ENCODE measurements at regions not wholly inside any gene's neighbourhood (a gene's known extent, or its start where the extent isn't known, plus 50 kb on each side); places are given as distances from the start of the nearest gene placed in this dataset.

DNA sequence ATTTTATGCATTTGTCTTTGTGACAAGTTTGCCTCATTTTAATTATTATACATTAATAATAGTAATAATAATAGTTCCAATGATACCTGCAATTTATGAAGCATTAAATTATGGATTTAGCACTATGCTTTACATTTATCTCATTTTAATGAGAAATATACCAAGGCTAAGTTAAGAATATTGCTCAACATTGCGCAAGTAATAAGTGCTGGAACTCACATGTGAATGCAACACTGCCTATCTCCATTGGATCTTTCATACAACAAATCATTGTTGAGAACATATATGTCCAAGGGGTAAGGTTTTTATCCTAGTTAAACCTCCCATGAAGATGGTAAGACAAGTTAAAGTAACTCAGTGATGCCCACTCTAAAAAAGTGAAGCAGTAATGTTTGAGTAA lies 703.7 kb upstream of the SOX9 start:
- no peak for DNase-seq
- H3K4me3 ChIP-seq (ENCODE audit: insufficient read depth, low read depth, low read length, poor library complexity, severe bottlenecking) = no peak overlapping the region
- no peaks in the 10 kb centered on the region for H3K27me3 ChIP-seq (replicated peaks; ENCODE audit: control insufficient read depth, insufficient read depth, low read length, poor library complexity, severe bottlenecking)
- no peaks in the 10 kb centered on the region for H3K4me1 ChIP-seq (ENCODE audit: control insufficient read depth, insufficient read depth, low read length, poor library complexity, severe bottlenecking)
- H3K36me3 ChIP-seq (ENCODE audit: control insufficient read depth, insufficient read depth, low read length) = no peaks in the 10 kb centered on the region
- H3K9me3 ChIP-seq (ENCODE audit: control insufficient read depth, low read length) = no peaks in the 10 kb centered on the region
- H3K27ac ChIP-seq (ENCODE audit: insufficient read depth, low read length, poor library complexity, severe bottlenecking) = no peak overlapping the region

DNA sequence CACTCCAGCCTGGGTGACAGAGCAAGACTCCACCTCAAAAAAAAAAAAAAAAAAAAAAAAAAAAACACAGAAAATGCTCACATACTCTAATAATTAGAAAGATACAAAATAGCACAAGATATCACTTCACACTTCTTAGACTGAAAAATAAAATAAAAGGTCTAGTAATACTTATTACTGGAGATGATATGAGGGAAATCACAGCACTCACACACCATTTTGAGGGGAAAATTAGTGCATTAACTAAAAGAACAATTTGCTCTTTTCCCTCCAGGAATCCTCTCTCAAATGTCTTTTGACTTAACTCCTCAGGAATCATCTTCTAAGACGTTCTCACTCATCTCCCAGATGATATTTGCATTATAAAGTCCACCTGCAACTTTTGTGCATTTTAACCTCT lies 697.9 kb upstream of the SOX9 start:
- H3K4me1 ChIP-seq (ENCODE audit: control insufficient read depth, insufficient read depth, low read length, poor library complexity, severe bottlenecking) = no peaks in the 10 kb centered on the region
- no peak overlapping the region for H3K4me3 ChIP-seq (ENCODE audit: insufficient read depth, low read depth, low read length, poor library complexity, severe bottlenecking)
- H3K27me3 ChIP-seq (replicated peaks; ENCODE audit: control insufficient read depth, insufficient read depth, low read length, poor library complexity, severe bottlenecking) = no peaks in the 10 kb centered on the region
- H3K36me3 ChIP-seq (ENCODE audit: control insufficient read depth, insufficient read depth, low read length) = no peaks in the 10 kb centered on the region
- no peaks in the 10 kb centered on the region for H3K9me3 ChIP-seq (ENCODE audit: control insufficient read depth, low read length)
- H3K27ac ChIP-seq (ENCODE audit: insufficient read depth, low read length, poor library complexity, severe bottlenecking) = no peak overlapping the region
- DNase-seq = no peak

DNA sequence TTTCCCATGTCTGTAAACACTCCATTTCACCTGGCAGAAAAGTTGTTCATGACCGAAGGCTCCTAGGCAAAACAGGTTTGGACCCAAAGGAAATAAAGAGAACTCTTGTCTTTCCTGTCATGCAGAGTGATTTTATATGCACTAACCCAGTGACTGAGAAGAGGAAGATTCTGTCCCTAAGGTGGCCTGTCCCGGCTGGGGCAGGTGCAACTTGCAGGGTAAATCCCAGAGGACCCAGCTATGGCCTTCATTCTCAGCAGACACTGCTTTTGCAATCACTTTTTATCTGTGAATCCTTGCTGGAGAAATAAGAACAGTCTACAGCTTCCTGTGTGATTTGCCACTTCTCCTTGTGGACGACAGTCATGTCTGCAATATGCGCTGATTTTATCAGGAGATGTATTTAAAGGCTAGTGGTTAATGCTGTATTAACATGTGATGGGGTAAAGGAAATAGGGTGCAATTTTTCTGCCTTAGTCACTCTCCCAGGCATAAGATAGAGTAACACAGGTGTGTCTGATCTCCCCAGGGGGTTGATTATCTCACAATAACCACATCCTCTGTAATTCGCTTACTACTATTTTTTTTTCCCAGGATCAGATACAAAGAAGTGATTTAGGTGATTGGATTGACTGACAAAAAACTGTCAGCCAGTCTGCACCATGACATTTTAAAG lies 696.8 kb upstream of the SOX9 start:
- Histone ChIP-seq H3K4me1 (ENCODE audit: control insufficient read depth, insufficient read depth, low read length, poor library complexity, severe bottlenecking) (no peaks in the 10 kb centered on the region), H3K27ac (ENCODE audit: insufficient read depth, low read length, poor library complexity, severe bottlenecking) (no peak overlapping the region), H3K27me3 (replicated peaks; ENCODE audit: control insufficient read depth, insufficient read depth, low read length, poor library complexity, severe bottlenecking) (no peaks in the 10 kb centered on the region), H3K9me3 (ENCODE audit: control insufficient read depth, low read length) (no peaks in the 10 kb centered on the region), H3K36me3 (ENCODE audit: control insufficient read depth, insufficient read depth, low read length) (no peaks in the 10 kb centered on the region), H3K4me3 (ENCODE audit: insufficient read depth, low read depth, low read length, poor library complexity, severe bottlenecking) (no peak overlapping the region)
- DNase-seq = no peak

DNA sequence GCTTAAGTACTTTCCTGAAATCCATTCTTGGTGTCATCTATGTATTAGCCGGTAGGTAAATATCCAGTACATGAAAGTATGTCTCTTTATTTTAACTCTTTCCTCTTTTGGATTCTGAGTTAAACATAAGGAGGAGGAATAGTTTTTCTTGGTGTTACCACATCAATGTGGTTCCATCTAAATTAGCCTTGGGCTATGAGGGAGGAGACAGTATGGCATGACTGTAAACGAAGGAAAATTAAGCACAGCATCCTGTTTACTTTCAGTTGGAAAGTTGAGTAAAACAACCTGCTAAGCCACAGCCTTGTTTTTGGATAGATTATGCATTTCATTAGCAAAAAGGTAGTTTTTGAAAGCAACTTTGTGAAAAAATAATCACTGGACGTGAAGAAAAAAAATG lies 693.0 kb upstream of the SOX9 start:
- Histone ChIP-seq H3K27me3 (replicated peaks; ENCODE audit: control insufficient read depth, insufficient read depth, low read length, poor library complexity, severe bottlenecking) (no peaks in the 10 kb centered on the region), H3K27ac (ENCODE audit: insufficient read depth, low read length, poor library complexity, severe bottlenecking) (no peak overlapping the region), H3K4me3 (ENCODE audit: insufficient read depth, low read depth, low read length, poor library complexity, severe bottlenecking) (no peak overlapping the region), H3K4me1 (ENCODE audit: control insufficient read depth, insufficient read depth, low read length, poor library complexity, severe bottlenecking) (no peaks in the 10 kb centered on the region), H3K36me3 (ENCODE audit: control insufficient read depth, insufficient read depth, low read length) (no peaks in the 10 kb centered on the region), H3K9me3 (ENCODE audit: control insufficient read depth, low read length) (no peaks in the 10 kb centered on the region)
- DNase-seq = no peak

DNA sequence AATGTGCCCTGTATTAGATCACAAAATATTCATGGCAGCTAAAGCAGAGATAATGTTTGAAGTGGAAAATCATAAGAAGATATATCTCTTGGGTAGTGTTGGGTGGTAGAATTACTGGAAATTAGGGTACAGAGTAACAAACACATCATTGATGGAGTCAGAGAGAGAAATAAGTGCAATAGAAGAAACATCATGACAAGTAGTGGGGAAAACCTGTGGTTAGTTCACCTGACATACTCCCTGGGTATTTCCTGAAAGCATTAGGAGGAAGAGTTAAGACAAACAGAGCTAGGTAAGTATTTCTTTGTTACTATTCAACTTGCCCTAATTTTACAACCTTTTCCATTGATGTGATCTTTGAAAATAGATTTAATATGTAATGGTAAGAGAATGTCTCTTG lies 691.9 kb upstream of the SOX9 start:
- H3K27me3 ChIP-seq (replicated peaks; ENCODE audit: control insufficient read depth, insufficient read depth, low read length, poor library complexity, severe bottlenecking) = no peaks in the 10 kb centered on the region
- no peak overlapping the region for H3K4me3 ChIP-seq (ENCODE audit: insufficient read depth, low read depth, low read length, poor library complexity, severe bottlenecking)
- H3K36me3 ChIP-seq (ENCODE audit: control insufficient read depth, insufficient read depth, low read length) = no peaks in the 10 kb centered on the region
- no peaks in the 10 kb centered on the region for H3K9me3 ChIP-seq (ENCODE audit: control insufficient read depth, low read length)
- H3K4me1 ChIP-seq (ENCODE audit: control insufficient read depth, insufficient read depth, low read length, poor library complexity, severe bottlenecking) = no peaks in the 10 kb centered on the region
- no peak for DNase-seq
- H3K27ac ChIP-seq (ENCODE audit: insufficient read depth, low read length, poor library complexity, severe bottlenecking) = no peak overlapping the region

DNA sequence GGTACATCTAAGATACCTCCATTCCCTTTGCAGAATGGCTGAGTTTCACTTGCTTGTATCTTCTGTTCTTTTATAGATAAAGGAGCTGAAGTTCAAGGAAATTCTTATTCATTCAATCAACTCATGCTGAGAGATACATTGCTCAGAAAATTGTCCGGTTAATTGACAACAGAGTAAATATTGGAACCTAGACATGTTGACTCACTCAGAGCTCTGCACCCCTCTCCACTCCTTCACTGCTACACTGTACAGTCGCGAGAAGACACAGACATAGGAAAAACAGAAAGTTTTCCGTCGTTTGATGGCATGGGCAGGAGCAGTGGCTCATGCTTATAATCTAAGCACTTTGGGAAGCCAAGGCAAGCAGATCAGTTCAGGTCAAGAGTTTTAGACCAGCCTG lies 690.5 kb upstream of the SOX9 start:
- no peaks in the 10 kb centered on the region for H3K9me3 ChIP-seq (ENCODE audit: control insufficient read depth, low read length)

DNA sequence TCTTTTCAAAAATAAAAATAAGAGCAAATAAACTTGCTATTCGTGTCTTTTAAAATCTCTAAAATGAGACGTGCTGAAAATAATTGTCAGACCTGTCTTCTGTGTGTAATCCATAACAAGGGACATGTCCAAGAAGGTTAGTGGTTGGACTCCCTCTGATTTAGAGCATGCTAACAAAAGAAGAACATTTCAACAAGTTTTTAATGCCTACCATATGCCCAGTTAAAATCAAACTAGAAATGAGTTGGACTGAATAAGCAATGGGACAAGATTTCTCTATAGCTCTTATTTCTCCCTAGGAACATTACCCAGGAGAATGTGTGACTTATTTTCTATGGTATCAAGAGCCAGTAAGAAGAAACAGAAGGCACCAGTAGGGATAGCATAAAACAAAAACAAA lies 689.7 kb upstream of the SOX9 start:
- no peaks in the 10 kb centered on the region for H3K9me3 ChIP-seq (ENCODE audit: control insufficient read depth, low read length)
- H3K27ac ChIP-seq (ENCODE audit: insufficient read depth, low read length, poor library complexity, severe bottlenecking) = no peak overlapping the region
- H3K4me3 ChIP-seq (ENCODE audit: insufficient read depth, low read depth, low read length, poor library complexity, severe bottlenecking) = no peak overlapping the region
- H3K36me3 ChIP-seq (ENCODE audit: control insufficient read depth, insufficient read depth, low read length) = no peaks in the 10 kb centered on the region
- no peak for DNase-seq
- no peaks in the 10 kb centered on the region for H3K27me3 ChIP-seq (replicated peaks; ENCODE audit: control insufficient read depth, insufficient read depth, low read length, poor library complexity, severe bottlenecking)
- H3K4me1 ChIP-seq (ENCODE audit: control insufficient read depth, insufficient read depth, low read length, poor library complexity, severe bottlenecking) = no peaks in the 10 kb centered on the region

More for the DNA sequence above, 690.5 kb upstream of the SOX9 start:
- no peaks in the 10 kb centered on the region for H3K4me1 ChIP-seq (ENCODE audit: control insufficient read depth, insufficient read depth, low read length, poor library complexity, severe bottlenecking)
- H3K36me3 ChIP-seq (ENCODE audit: control insufficient read depth, insufficient read depth, low read length) = no peaks in the 10 kb centered on the region
- no peak overlapping the region for H3K4me3 ChIP-seq (ENCODE audit: insufficient read depth, low read depth, low read length, poor library complexity, severe bottlenecking)
- H3K27ac ChIP-seq (ENCODE audit: insufficient read depth, low read length, poor library complexity, severe bottlenecking) = no peak overlapping the region
- no peak for DNase-seq
- no peaks in the 10 kb centered on the region for H3K27me3 ChIP-seq (replicated peaks; ENCODE audit: control insufficient read depth, insufficient read depth, low read length, poor library complexity, severe bottlenecking)

DNA sequence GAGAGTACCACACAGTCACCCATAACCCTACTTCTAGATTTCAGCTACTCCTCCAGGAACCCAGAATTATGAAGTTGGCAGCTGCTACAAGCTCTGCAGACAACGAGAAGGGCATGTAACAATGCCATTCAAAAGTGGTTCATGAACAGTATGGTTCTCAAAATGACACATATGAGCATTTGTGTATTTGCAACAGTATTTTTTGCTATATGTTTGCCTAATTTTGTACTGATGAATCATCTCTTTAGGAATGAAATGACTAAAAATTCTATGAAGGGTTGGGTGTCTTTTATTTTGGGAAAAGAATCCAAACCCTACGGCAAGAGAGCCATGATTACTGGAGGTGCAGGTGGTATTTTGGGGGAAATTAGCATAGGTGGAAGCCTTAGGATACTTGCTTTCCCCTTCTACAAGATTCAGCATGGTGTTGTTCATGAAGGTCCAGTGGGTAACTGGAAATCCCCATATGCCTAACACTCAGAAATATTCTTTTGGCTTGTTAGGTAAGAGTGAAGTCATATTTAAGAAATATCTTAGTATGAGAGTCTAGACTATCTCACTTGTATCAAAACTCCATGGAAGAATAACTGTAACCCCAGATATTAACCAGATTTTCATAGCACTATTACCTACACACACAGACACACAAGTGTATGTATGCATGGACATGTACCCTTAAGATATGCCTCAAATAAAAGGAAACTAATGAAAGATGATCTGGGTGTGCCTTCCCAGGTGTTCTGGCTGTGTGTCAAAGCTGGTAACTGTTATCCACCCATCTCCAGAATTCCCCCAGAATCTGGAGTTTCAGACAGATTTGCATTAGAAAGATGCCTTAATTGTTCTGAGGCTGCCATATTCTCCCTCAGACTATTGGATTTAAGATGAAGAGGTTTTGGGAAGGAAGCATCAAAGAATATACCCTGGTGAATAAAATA lies 688.2 kb upstream of the SOX9 start:
- H3K27ac ChIP-seq (ENCODE audit: insufficient read depth, low read length, poor library complexity, severe bottlenecking) = no peak overlapping the region
- H3K36me3 ChIP-seq (ENCODE audit: control insufficient read depth, insufficient read depth, low read length) = no peaks in the 10 kb centered on the region
- no peaks in the 10 kb centered on the region for H3K27me3 ChIP-seq (replicated peaks; ENCODE audit: control insufficient read depth, insufficient read depth, low read length, poor library complexity, severe bottlenecking)
- no peaks in the 10 kb centered on the region for H3K4me1 ChIP-seq (ENCODE audit: control insufficient read depth, insufficient read depth, low read length, poor library complexity, severe bottlenecking)
- DNase-seq = no peak
- no peak overlapping the region for H3K4me3 ChIP-seq (ENCODE audit: insufficient read depth, low read depth, low read length, poor library complexity, severe bottlenecking)
- no peaks in the 10 kb centered on the region for H3K9me3 ChIP-seq (ENCODE audit: control insufficient read depth, low read length)

DNA sequence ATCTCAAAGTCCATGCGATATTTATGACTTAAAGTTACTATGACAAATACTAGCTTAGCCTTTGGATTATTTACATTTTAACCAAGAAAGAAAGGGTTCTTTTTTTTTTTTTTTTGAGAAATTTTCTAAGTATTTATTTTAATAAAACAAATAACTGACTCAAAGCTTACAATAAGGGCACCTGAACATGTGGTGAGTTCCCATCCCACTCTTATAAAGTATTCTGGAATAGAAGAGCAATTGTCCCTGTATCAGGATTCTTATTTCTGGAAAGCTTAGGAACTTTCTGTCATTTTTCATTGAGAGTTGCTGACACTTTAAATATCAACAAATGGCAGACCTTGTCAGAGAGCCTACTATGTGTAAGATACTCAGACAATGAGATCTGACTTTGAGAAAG lies 686.1 kb upstream of the SOX9 start:
- no peak overlapping the region for H3K4me3 ChIP-seq (ENCODE audit: insufficient read depth, low read depth, low read length, poor library complexity, severe bottlenecking)
- no peaks in the 10 kb centered on the region for H3K27me3 ChIP-seq (replicated peaks; ENCODE audit: control insufficient read depth, insufficient read depth, low read length, poor library complexity, severe bottlenecking)
- H3K9me3 ChIP-seq (ENCODE audit: control insufficient read depth, low read length) = no peaks in the 10 kb centered on the region
- no peak for DNase-seq
- H3K27ac ChIP-seq (ENCODE audit: insufficient read depth, low read length, poor library complexity, severe bottlenecking) = no peak overlapping the region
- no peaks in the 10 kb centered on the region for H3K36me3 ChIP-seq (ENCODE audit: control insufficient read depth, insufficient read depth, low read length)
- H3K4me1 ChIP-seq (ENCODE audit: control insufficient read depth, insufficient read depth, low read length, poor library complexity, severe bottlenecking) = no peaks in the 10 kb centered on the region

DNA sequence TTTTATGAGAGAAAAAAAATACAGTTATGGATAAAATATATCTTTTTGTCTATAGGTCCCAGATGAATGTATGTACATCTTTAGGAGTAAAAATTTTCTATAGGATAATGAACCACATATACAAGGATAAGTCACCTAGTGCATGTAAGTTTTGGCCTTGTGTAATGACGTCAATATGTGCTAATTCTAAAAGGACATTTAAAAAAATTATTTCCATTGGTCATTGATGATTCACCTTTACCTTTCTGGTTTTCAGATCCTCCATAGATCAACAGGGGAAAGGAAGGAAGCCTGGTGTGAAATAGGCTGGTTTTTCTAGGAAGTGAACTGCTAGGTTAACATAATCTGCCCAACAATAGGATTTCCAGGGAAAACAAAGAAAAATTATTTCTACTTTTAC lies 684.3 kb upstream of the SOX9 start:
- H3K27ac ChIP-seq (ENCODE audit: insufficient read depth, low read length, poor library complexity, severe bottlenecking) = no peak overlapping the region
- no peaks in the 10 kb centered on the region for H3K9me3 ChIP-seq (ENCODE audit: control insufficient read depth, low read length)
- H3K4me1 ChIP-seq (ENCODE audit: control insufficient read depth, insufficient read depth, low read length, poor library complexity, severe bottlenecking) = no peaks in the 10 kb centered on the region
- H3K27me3 ChIP-seq (replicated peaks; ENCODE audit: control insufficient read depth, insufficient read depth, low read length, poor library complexity, severe bottlenecking) = no peaks in the 10 kb centered on the region
- H3K4me3 ChIP-seq (ENCODE audit: insufficient read depth, low read depth, low read length, poor library complexity, severe bottlenecking) = no peak overlapping the region
- no peak for DNase-seq
- no peaks in the 10 kb centered on the region for H3K36me3 ChIP-seq (ENCODE audit: control insufficient read depth, insufficient read depth, low read length)
